Mammary epithelial cell (primary cell): ENCODE measurements at regions not wholly inside any gene's neighbourhood (a gene's known extent, or its start where the extent isn't known, plus 50 kb on each side); places are given as distances from the start of the nearest gene placed in this dataset.

Experiments used
- CTCF ChIP-seq, 2 donors: IDR thresholded peaks in 1 of 2; conservative IDR thresholded peaks in 1 of 2; 2 replicates each; pipeline ENCODE4 v1.5.1; 2011 to 2012; ENCODE audit warnings: inconsistent platforms in 2 of 2, low read length in 2 of 2, mild to moderate bottlenecking in 2 of 2, control low read depth in 1 of 2, low read depth in 1 of 2; ENCODE audit not compliant: insufficient read depth in 1 of 2; ENCODE audit errors: extremely low read depth in 1 of 2
- EZH2 ChIP-seq: IDR thresholded peaks from 2 replicates; pipeline ENCODE4 v1.6.1; 2012; ENCODE audit warnings: low read length, inconsistent platforms, borderline replicate concordance

GRCh38 chr20:58570204-58570859 lies 55.1 kb upstream of the APCDD1L start:
- TF ChIP-seq CTCF (conservative IDR thresholded peaks at IDR 0.05 in 1 of 2, IDR thresholded peaks at IDR 0.05 in 1 of 2; ENCODE audit: extremely low read depth in 1 of 2, insufficient read depth in 1 of 2, low read depth in 1 of 2, low read length in 2 of 2) = no peak
- TF ChIP-seq EZH2 = no peak
